ENCODE measurements at regions not wholly inside any gene's neighbourhood (a gene's known extent, or its start where the extent isn't known, plus 50 kb on each side); places are given as distances from the start of the nearest gene placed in this dataset.

- TF ChIP-seq E2F5 (CRISPR knock-in tag; IDR thresholded peaks at IDR 0.05) (no peak), ATF2 (CRISPR knock-in tag; IDR thresholded peaks at IDR 0.05; ENCODE audit: borderline replicate concordance, low read depth) (no peak), CDX4 (CRISPR knock-in tag; IDR thresholded peaks at IDR 0.05; ENCODE audit: borderline replicate concordance) (no peak), RORB (CRISPR knock-in tag; IDR thresholded peaks at IDR 0.05) (no peak), ZSCAN18 (CRISPR knock-in tag; IDR thresholded peaks at IDR 0.05) (no peak), ZNF138 (CRISPR knock-in tag; conservative IDR thresholded peaks at IDR 0.05) (no peak), SOX15 (CRISPR knock-in tag; IDR thresholded peaks at IDR 0.05) (no peak), USF2 (CRISPR knock-in tag; IDR thresholded peaks at IDR 0.05) (no peak), MAX (CRISPR knock-in tag; IDR thresholded peaks at IDR 0.05) (no peak), MYBL2 (CRISPR knock-in tag; IDR thresholded peaks at IDR 0.05) (no peak), IRF1 (CRISPR knock-in tag; IDR thresholded peaks at IDR 0.05) (no peak)
- DNase-seq (ENCODE audit: low spot score) (no peak), ATAC-seq (no peak)
- H3K4me1 Mint-ChIP-seq: no peaks in the 10 kb centered on the region
- ChIA-PET CTCF (no interaction called here), POLR2A (no interaction called here)
- H3K36me3 Mint-ChIP-seq: no peaks in the 10 kb centered on the region
- no peak overlapping the region for H3K27ac Mint-ChIP-seq
- H3K9me3 Mint-ChIP-seq: peaks cover 15% of the 10 kb centered on the region
- no peak overlapping the region for H3K4me3 Mint-ChIP-seq
- peaks cover 13% of the 10 kb centered on the region for H3K27me3 Mint-ChIP-seq (ENCODE audit: low read depth)
Measured at GRCh38 chr6:3553254-3553653, 96.4 kb upstream of the SLC22A23 start.

GRCh38 chr6:3551716-3552511, 95.1 kb upstream of the SLC22A23 start:
- H3K27me3 Mint-ChIP-seq (ENCODE audit: low read depth): peaks cover 13% of the 10 kb centered on the region
- H3K27ac Mint-ChIP-seq: no peak overlapping the region
- no peak for DNase-seq (ENCODE audit: low spot score)
- H3K36me3 Mint-ChIP-seq: no peaks in the 10 kb centered on the region
- CTCF ChIA-PET: no interaction called here
- POLR2A ChIA-PET: interaction anchor here (1.4 kb wide), 1 partner anchor 10 kb away, joined by 4 read pairs; no protein-coding TSS in a partner anchor
- H3K4me1 Mint-ChIP-seq: no peaks in the 10 kb centered on the region
- peaks cover 15% of the 10 kb centered on the region for H3K9me3 Mint-ChIP-seq
- no peak overlapping the region for H3K4me3 Mint-ChIP-seq
- TF ChIP-seq RORB (CRISPR knock-in tag; IDR thresholded peaks at IDR 0.05) (no peak), ZNF138 (CRISPR knock-in tag; conservative IDR thresholded peaks at IDR 0.05) (no peak), ZNF416 (CRISPR knock-in tag; IDR thresholded peaks at IDR 0.05) (no peak), ZMAT4 (CRISPR knock-in tag; IDR thresholded peaks at IDR 0.05) (no peak), MAX (CRISPR knock-in tag; IDR thresholded peaks at IDR 0.05) (no peak), HMGXB4 (CRISPR knock-in tag; IDR thresholded peaks at IDR 0.05) (no peak)
- no peak for ATAC-seq

Measured in WTC11 (cell line).